OCI-LY7 (cell line): ENCODE measurements at regions not wholly inside any gene's neighbourhood (a gene's known extent, or its start where the extent isn't known, plus 50 kb on each side); places are given as distances from the start of the nearest gene placed in this dataset.

Source experiments
- EZH2phosphoT487 ChIP-seq: fragments of 200-600 bp; sonication (generic); IDR thresholded peaks from 2 replicates; pipeline ENCODE4 v1.6.1; 2018; ENCODE audit warnings: low read depth, borderline replicate concordance, mild to moderate bottlenecking, mixed run types, antibody characterized with exemption, low read length, moderate library complexity, mixed read lengths
- TF ChIP-seq, protein P1 (sequence below): fragments of 200-600 bp; sonication (generic); conservative IDR thresholded peaks from 2 replicates; pipeline ENCODE4 v1.5.1; 2014; ENCODE audit warnings: mild to moderate bottlenecking, antibody characterized with exemption, low read length, moderate library complexity, mixed read lengths

DNA sequence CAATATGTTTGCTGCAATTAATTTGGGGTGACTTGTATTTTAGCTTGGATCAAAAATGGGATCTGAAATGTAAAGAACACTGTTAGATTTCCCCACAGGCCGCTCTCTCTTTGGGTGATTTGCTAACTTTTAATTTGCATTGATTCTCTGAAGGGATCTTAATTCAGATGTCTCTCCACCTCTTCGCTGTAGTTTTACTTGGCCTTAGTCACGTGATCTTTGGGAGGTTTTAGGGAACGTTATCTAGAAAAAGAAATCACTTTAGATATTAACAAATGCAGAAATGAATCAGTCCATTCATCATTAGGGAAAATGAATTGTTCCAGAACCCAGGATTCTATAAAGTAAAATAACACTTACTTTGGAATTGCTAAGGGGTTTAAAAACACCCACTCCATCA is 390.2 kb downstream of the THBS2 start:
- TF ChIP-seq, protein P1, sequence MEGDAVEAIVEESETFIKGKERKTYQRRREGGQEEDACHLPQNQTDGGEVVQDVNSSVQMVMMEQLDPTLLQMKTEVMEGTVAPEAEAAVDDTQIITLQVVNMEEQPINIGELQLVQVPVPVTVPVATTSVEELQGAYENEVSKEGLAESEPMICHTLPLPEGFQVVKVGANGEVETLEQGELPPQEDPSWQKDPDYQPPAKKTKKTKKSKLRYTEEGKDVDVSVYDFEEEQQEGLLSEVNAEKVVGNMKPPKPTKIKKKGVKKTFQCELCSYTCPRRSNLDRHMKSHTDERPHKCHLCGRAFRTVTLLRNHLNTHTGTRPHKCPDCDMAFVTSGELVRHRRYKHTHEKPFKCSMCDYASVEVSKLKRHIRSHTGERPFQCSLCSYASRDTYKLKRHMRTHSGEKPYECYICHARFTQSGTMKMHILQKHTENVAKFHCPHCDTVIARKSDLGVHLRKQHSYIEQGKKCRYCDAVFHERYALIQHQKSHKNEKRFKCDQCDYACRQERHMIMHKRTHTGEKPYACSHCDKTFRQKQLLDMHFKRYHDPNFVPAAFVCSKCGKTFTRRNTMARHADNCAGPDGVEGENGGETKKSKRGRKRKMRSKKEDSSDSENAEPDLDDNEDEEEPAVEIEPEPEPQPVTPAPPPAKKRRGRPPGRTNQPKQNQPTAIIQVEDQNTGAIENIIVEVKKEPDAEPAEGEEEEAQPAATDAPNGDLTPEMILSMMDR: no peak
- no peak for TF ChIP-seq EZH2phosphoT487
